HepG2 (cell line): ENCODE measurements at regions not wholly inside any gene's neighbourhood (a gene's known extent, or its start where the extent isn't known, plus 50 kb on each side); places are given as distances from the start of the nearest gene placed in this dataset.

Source experiments
- POLR2A ChIP-seq, 2 experiments: IDR thresholded peaks; 2 replicates each; pipeline ENCODE4 v1.6.1; 2011; ENCODE audit warnings: low read depth in 2 of 2, low read length in 2 of 2, mild to moderate bottlenecking in 1 of 2, moderate library complexity in 1 of 2; ENCODE audit not compliant: insufficient read depth in 1 of 2
- TF ChIP-seq, protein P1 (sequence below): IDR thresholded peaks from 2 replicates; pipeline ENCODE4 v1.6.1; 2016

DNA sequence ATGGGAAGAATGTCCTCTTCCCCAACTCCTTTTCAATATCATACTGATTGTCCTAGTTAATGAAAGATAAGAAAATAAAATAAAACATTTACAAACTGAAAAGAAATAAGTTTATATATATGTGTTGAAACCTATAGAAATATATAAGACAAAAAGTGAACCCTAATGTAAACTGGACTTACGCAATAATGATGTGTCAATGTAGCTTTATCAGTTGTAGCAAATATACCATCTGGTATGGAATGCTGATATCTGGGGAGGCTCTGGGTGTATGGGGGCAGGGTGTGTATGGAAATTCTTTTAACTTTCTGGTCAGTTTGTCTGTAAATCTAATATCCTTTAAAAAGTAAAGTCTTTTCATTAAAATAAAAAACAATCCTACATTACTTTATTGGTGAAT, 603.9 kb downstream of the DMRTA1 start:
- TF ChIP-seq, protein P1, sequence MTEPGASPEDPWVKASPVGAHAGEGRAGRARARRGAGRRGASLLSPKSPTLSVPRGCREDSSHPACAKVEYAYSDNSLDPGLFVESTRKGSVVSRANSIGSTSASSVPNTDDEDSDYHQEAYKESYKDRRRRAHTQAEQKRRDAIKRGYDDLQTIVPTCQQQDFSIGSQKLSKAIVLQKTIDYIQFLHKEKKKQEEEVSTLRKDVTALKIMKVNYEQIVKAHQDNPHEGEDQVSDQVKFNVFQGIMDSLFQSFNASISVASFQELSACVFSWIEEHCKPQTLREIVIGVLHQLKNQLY: no peak
- no peak for TF ChIP-seq POLR2A (IDR thresholded peaks at IDR 0.05; ENCODE audit: insufficient read depth in 1 of 2, low read depth in 2 of 2, low read length in 2 of 2)
